ENCODE measurements at regions not wholly inside any gene's neighbourhood (a gene's known extent, or its start where the extent isn't known, plus 50 kb on each side); places are given as distances from the start of the nearest gene placed in this dataset.
A peak's percentile ranks its signal among the peaks of the same experiment; 100 is the strongest.

- peaks cover 6% of the 10 kb centered on the region for H3K36me3 Mint-ChIP-seq
- H3K27me3 Mint-ChIP-seq = peaks cover 46% of the 10 kb centered on the region
- peak overlapping the region; percentile 70 for H3K4me3 Mint-ChIP-seq
- TF ChIP-seq CTCF (conservative IDR thresholded peaks at IDR 0.05) = no peak
- H3K27ac Mint-ChIP-seq = peak overlapping the region; percentile 96
- H3K9me3 Mint-ChIP-seq = peaks cover 10% of the 10 kb centered on the region
- peaks cover 5% of the 10 kb centered on the region for H3K4me1 Mint-ChIP-seq (ENCODE audit: unreplicated experiment)
- no peak for DNase-seq (ENCODE audit: extremely low spot score, unreplicated experiment)
Observed at GRCh38 chrX:776061-776460, 145.5 kb downstream of the SHOX start.

GRCh38 chrX:774536-774935, 143.9 kb downstream of the SHOX start:
- no peak overlapping the region for H3K4me3 Mint-ChIP-seq
- H3K9me3 Mint-ChIP-seq = peaks cover 10% of the 10 kb centered on the region
- TF ChIP-seq CTCF (conservative IDR thresholded peaks at IDR 0.05) = no peak
- H3K36me3 Mint-ChIP-seq = peaks cover 6% of the 10 kb centered on the region
- peaks cover 5% of the 10 kb centered on the region for H3K4me1 Mint-ChIP-seq (ENCODE audit: unreplicated experiment)
- H3K27me3 Mint-ChIP-seq = peaks cover 51% of the 10 kb centered on the region
- no peak for DNase-seq (ENCODE audit: extremely low spot score, unreplicated experiment)
- H3K27ac Mint-ChIP-seq = no peak overlapping the region

- TF ChIP-seq CTCF (conservative IDR thresholded peaks at IDR 0.05) = no peak
- no peaks in the 10 kb centered on the region for H3K36me3 Mint-ChIP-seq
- no peak for DNase-seq (ENCODE audit: extremely low spot score, unreplicated experiment)
- H3K9me3 Mint-ChIP-seq = no peaks in the 10 kb centered on the region
- H3K27me3 Mint-ChIP-seq = peaks cover 44% of the 10 kb centered on the region
- no peak overlapping the region for H3K27ac Mint-ChIP-seq
- H3K4me3 Mint-ChIP-seq = no peak overlapping the region
- H3K4me1 Mint-ChIP-seq (ENCODE audit: unreplicated experiment) = peaks cover 5% of the 10 kb centered on the region
Observed at GRCh38 chrX:773292-774025, 142.9 kb downstream of the SHOX start.

DNA sequence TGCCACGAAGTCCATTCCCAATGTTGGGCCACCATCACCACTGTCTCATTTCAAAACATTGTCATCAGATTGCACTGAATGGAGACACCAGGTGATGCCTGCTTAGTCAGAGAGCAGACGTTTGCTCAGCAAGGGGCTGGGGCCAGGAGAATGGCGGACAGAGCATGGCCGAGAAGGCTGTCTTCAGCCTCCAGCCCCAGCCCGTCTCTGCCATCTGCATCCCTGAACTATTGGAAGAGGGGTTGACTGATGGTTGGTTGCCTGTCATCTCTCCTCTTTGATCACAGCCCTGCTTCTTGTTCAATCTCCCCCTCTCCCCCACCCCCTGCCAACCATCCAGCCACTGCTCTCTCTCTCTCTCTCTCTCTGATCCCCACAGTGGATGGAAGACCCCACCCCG, 140.9 kb downstream of the SHOX start:
- Mint-ChIP-seq H3K27ac (no peak overlapping the region), H3K4me3 (no peak overlapping the region), H3K4me1 (ENCODE audit: unreplicated experiment) (peaks cover 2% of the 10 kb centered on the region), H3K9me3 (no peaks in the 10 kb centered on the region), H3K36me3 (no peaks in the 10 kb centered on the region), H3K27me3 (peaks cover 44% of the 10 kb centered on the region)
- TF ChIP-seq CTCF (conservative IDR thresholded peaks at IDR 0.05) = no peak
- no peak for DNase-seq (ENCODE audit: extremely low spot score, unreplicated experiment)

GRCh38 chrX:769796-770195, 139.2 kb downstream of the SHOX start:
- H3K27me3 Mint-ChIP-seq = peaks cover 39% of the 10 kb centered on the region
- no peak overlapping the region for H3K27ac Mint-ChIP-seq
- no peak for TF ChIP-seq CTCF (conservative IDR thresholded peaks at IDR 0.05)
- no peak for DNase-seq (ENCODE audit: extremely low spot score, unreplicated experiment)
- H3K4me3 Mint-ChIP-seq = no peak overlapping the region
- H3K36me3 Mint-ChIP-seq = no peaks in the 10 kb centered on the region
- no peaks in the 10 kb centered on the region for H3K4me1 Mint-ChIP-seq (ENCODE audit: unreplicated experiment)
- no peaks in the 10 kb centered on the region for H3K9me3 Mint-ChIP-seq

Measured in type B pancreatic cell (in vitro differentiated cells).